IPS-18a (cell line): ENCODE measurements at regions not wholly inside any gene's neighbourhood (a gene's known extent, or its start where the extent isn't known, plus 50 kb on each side); places are given as distances from the start of the nearest gene placed in this dataset.
"Not testable (repeated sequence)": the region's sequence is repeated elsewhere in the genome, so short reads cannot be mapped to it uniquely, and the experiment has no call there.

Experiments used
- H3K27ac ChIP-seq: one replicate; pipeline ENCODE4 v1.5.1; 2013; ENCODE audit warnings: low read length
- H3K27me3 ChIP-seq: one replicate; pipeline ENCODE4 v1.6.1; 2013; ENCODE audit warnings: mild to moderate bottlenecking, low read length; ENCODE audit not compliant: control insufficient read depth, insufficient read depth
- H3K36me3 ChIP-seq: one replicate; pipeline ENCODE4 v1.6.1; 2013; ENCODE audit warnings: low read depth, low read length; ENCODE audit not compliant: control insufficient read depth
- H3K4me1 ChIP-seq: one replicate; pipeline ENCODE4 v1.6.1; 2013; ENCODE audit warnings: low read depth, low read length; ENCODE audit not compliant: control insufficient read depth
- H3K4me3 ChIP-seq: one replicate; pipeline ENCODE4 v1.5.1; 2013; ENCODE audit warnings: low read length
- H3K9ac ChIP-seq: one replicate; pipeline ENCODE4 v1.6.1; 2013; ENCODE audit warnings: mild to moderate bottlenecking, low read length, moderate library complexity
- H3K9me3 ChIP-seq: one replicate; pipeline ENCODE4 v1.6.1; 2013; ENCODE audit warnings: low read depth, low read length; ENCODE audit not compliant: control insufficient read depth

GRCh38 chr6:76940191-76940590 lies 523.1 kb downstream of the HTR1B start:
- no peaks in the 10 kb centered on the region for H3K4me1 ChIP-seq
- H3K27me3 ChIP-seq = no peaks in the 10 kb centered on the region
- H3K4me3 ChIP-seq = no peak overlapping the region
- H3K9me3 ChIP-seq = no peaks in the 10 kb centered on the region
- H3K36me3 ChIP-seq = no peaks in the 10 kb centered on the region
- H3K9ac ChIP-seq = no peak overlapping the region
- H3K27ac ChIP-seq = no peak overlapping the region

DNA sequence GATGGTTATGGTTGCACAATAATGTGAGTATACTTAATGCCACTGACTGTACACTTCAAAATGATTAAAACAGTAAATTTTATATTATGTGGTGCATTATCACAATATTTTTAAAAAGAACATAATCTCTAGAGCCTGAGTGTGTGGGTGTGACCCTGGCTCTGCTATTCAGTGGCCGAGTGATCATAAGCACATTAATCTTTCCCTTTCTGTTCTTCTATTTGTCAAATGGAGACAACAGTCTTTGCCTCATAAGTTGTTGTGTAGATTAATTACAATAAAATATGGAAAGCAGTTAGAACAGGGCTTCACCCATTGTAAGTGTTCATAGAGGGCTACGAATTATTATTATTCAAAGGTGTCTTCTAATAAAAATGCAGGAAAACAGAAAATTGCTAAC lies 548.6 kb downstream of the HTR1B start:
- Histone ChIP-seq H3K4me1 (no peaks in the 10 kb centered on the region), H3K27me3 (no peaks in the 10 kb centered on the region), H3K9me3 (no peaks in the 10 kb centered on the region), H3K27ac (no peak overlapping the region), H3K4me3 (no peak overlapping the region), H3K36me3 (no peaks in the 10 kb centered on the region), H3K9ac (no peak overlapping the region)

- H3K9me3 ChIP-seq, H3K9ac ChIP-seq, H3K36me3 ChIP-seq, H3K27me3 ChIP-seq, H3K4me1 ChIP-seq, H3K4me3 ChIP-seq, H3K27ac ChIP-seq: not testable (repeated sequence)
Measured at GRCh38 chr6:76905541-76905940, 557.8 kb downstream of the HTR1B start.

- H3K4me3 ChIP-seq = no peak overlapping the region
- no peaks in the 10 kb centered on the region for H3K9me3 ChIP-seq
- no peak overlapping the region for H3K27ac ChIP-seq
- no peaks in the 10 kb centered on the region for H3K27me3 ChIP-seq
- H3K4me1 ChIP-seq = no peaks in the 10 kb centered on the region
- H3K9ac ChIP-seq = no peak overlapping the region
- H3K36me3 ChIP-seq = no peaks in the 10 kb centered on the region
Measured at GRCh38 chr6:76892542-76892941, 570.7 kb downstream of the HTR1B start.

DNA sequence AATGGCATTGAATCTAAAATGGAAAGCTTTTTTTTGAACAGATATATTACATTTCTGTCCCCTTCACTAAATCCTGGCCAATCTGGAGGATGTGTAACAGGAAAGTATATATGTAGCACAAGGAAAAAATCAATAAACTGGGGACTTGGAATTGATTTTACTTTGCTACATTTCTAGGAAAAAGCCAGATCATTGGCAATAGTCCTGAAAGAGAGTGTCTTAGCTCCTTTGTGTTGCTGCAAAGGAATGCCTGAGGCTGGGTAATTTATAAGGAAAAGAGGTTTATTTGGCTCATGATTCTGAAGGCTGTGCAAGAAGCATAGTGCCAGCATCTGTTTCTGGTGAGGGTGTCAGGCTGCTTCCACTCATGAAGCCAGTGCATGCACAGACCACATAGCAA lies 574.9 kb downstream of the HTR1B start:
- Histone ChIP-seq H3K9ac (no peak overlapping the region), H3K4me1 (no peaks in the 10 kb centered on the region), H3K9me3 (no peaks in the 10 kb centered on the region), H3K27me3 (no peaks in the 10 kb centered on the region), H3K36me3 (no peaks in the 10 kb centered on the region), H3K27ac (no peak overlapping the region), H3K4me3 (no peak overlapping the region)

GRCh38 chr6:76886900-76887299 lies 576.4 kb downstream of the HTR1B start:
- no peaks in the 10 kb centered on the region for H3K4me1 ChIP-seq
- H3K27me3 ChIP-seq = no peaks in the 10 kb centered on the region
- no peaks in the 10 kb centered on the region for H3K36me3 ChIP-seq
- H3K9ac ChIP-seq = no peak overlapping the region
- H3K9me3 ChIP-seq = no peaks in the 10 kb centered on the region
- H3K4me3 ChIP-seq = no peak overlapping the region
- no peak overlapping the region for H3K27ac ChIP-seq

DNA sequence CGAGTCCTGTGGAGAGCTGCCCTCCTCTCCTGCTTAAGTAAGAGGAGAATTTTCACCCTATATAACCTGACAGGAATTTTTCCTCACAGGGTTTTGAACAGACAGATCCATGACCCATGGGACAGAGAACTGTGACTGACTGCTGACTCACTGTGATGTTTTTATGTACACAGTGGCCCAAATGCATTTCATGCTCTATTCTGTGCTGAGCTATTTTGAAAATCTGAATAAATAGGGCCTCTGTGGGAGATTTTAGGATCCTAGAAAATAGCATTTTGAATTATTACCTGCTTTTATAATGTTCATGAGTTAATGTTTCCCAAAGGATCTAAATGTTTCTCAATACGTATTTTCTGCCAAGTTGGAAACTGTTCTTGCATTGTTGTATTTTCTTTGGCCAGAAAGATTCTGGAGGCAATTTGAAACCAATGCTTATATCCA lies 577.4 kb downstream of the HTR1B start:
- Histone ChIP-seq H3K4me3 (no peak overlapping the region), H3K4me1 (no peaks in the 10 kb centered on the region), H3K27ac (no peak overlapping the region), H3K9ac (no peak overlapping the region), H3K9me3 (no peaks in the 10 kb centered on the region), H3K36me3 (no peaks in the 10 kb centered on the region), H3K27me3 (no peaks in the 10 kb centered on the region)

DNA sequence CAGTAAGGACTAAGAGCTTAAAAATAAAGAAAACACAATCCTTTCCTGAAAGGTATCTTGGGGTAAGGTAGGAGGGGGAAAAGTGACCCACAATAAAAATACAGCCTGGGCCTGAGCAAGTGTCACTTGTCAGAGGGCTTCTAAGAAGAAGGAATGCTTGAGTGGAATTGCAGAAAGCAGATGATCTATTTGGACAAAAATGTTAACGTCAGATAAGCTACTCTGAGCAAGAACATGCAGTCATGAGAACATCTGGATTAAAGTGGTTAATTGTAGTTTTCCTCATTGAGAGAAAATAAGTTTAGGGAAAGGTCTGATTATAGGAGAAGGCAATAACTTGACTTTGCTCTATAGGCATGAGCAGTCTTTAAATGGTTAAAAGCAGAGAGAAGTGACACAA lies 581.9 kb downstream of the HTR1B start:
- no peak overlapping the region for H3K9ac ChIP-seq
- H3K4me3 ChIP-seq = no peak overlapping the region
- H3K27ac ChIP-seq = no peak overlapping the region

DNA sequence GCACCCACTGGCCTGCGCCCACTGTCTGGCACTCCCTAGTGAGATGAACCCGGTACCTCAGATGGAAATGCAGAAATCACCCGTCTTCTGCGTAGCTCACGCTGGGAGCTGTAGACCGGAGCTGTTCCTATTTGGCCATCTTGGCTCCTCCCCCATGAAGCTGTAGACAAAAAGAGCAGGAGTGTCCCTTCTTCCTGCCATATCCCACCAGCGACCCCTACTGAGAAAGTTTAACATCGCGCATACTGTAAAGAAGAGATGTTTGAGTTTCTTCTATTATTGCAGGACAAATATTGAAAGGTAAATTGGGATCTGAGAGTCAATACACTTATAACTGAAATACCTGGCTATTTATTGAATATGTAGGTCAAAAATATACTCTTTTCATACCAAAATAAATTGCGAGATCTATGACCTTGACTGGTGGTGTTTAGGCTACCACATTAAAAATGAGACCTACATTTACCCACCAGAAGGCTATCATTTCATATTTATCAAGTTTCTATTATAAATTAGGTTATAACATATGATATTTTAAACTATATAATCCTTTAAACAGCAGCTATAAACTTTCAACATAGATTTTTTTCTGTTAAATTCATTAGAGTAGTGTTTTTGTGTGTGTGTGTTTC lies 586.3 kb downstream of the HTR1B start:
- Histone ChIP-seq H3K27ac (no peak overlapping the region), H3K36me3 (no peaks in the 10 kb centered on the region), H3K4me3 (peak overlapping the region; percentile 40), H3K27me3 (no peaks in the 10 kb centered on the region), H3K4me1 (no peaks in the 10 kb centered on the region), H3K9me3 (peaks cover 9% of the 10 kb centered on the region), H3K9ac (no peak overlapping the region)

More for the DNA sequence above, 581.9 kb downstream of the HTR1B start:
- Histone ChIP-seq H3K27me3 (no peaks in the 10 kb centered on the region), H3K4me1 (no peaks in the 10 kb centered on the region), H3K9me3 (no peaks in the 10 kb centered on the region), H3K36me3 (no peaks in the 10 kb centered on the region)

- not testable (repeated sequence) for H3K9ac ChIP-seq, H3K4me3 ChIP-seq, H3K36me3 ChIP-seq, H3K27me3 ChIP-seq, H3K9me3 ChIP-seq, H3K4me1 ChIP-seq, H3K27ac ChIP-seq
Measured at GRCh38 chr6:76876430-76876829, 586.9 kb downstream of the HTR1B start.

GRCh38 chr6:76867182-76867581 lies 596.1 kb downstream of the HTR1B start:
- Histone ChIP-seq H3K9me3 (peaks cover under 1% of the 10 kb centered on the region), H3K27ac (no peak overlapping the region), H3K27me3 (no peaks in the 10 kb centered on the region)

GRCh38 chr6:76866091-76866915 lies 597.0 kb downstream of the HTR1B start:
- Histone ChIP-seq H3K4me3 (no peak overlapping the region), H3K27ac (no peak overlapping the region), H3K9me3 (no peaks in the 10 kb centered on the region), H3K9ac (no peak overlapping the region), H3K4me1 (no peaks in the 10 kb centered on the region), H3K36me3 (no peaks in the 10 kb centered on the region), H3K27me3 (no peaks in the 10 kb centered on the region)

More at GRCh38 chr6:76867182-76867581, 596.1 kb downstream of the HTR1B start:
- Histone ChIP-seq H3K4me1 (no peaks in the 10 kb centered on the region), H3K4me3 (no peak overlapping the region), H3K36me3 (no peaks in the 10 kb centered on the region), H3K9ac (no peak overlapping the region)
